ENCODE measurements at regions not wholly inside any gene's neighbourhood (a gene's known extent, or its start where the extent isn't known, plus 50 kb on each side); places are given as distances from the start of the nearest gene placed in this dataset.
A peak's percentile ranks its signal among the peaks of the same experiment; 100 is the strongest.

DNA sequence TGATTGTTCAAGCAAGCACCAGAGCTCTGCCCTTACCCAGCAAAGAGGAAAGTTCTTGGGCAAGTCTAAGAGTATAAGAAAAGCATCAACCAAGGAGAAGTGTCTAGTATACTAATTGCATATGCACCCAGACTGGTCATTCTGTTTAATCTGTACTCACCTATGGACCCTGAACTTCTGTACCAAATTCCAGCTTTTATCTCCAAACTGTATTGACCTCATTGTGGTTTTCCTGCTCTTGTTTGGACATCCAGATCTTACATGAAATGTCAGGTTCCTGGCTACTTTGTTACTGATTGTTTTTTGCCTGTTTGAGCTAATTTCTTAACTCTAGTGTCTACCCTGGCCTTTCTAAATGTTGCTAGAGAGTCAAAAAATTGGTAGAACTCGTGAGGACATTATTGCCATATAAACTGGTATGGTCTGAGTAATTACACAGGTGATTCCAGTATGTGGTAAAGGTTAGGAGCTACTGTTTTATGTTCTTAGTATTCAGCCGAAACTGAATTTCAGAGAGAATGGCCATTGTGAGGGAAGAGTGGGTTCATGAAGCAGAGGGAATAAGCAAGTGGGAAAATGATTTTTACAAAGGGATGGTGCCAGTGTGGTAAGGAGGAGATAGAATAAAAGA lies 146.3 kb downstream of the HNMT start:
- Histone ChIP-seq H2AFZ (ENCODE audit: low read depth, low read length) (no peak overlapping the region), H3K23ac (ENCODE audit: low read length in 2 of 2) (no peak overlapping the region), H3K27me3 (ENCODE audit: control insufficient read depth in 1 of 2, insufficient read depth in 1 of 2, low read length in 2 of 2) (no peaks in the 10 kb centered on the region), H3K79me1 (replicated peaks; ENCODE audit: low read length, poor library complexity, severe bottlenecking) (no peaks in the 10 kb centered on the region), H2BK15ac (ENCODE audit: low read depth, poor library complexity, severe bottlenecking) (no peak overlapping the region), H3K4me3 (ENCODE audit: insufficient read depth in 1 of 2, low read depth in 1 of 2, low read length in 2 of 2) (no peak overlapping the region), H4K91ac (ENCODE audit: low read length) (no peak overlapping the region), H2BK5ac (ENCODE audit: low read depth, low read length, poor library complexity, severe bottlenecking) (no peak overlapping the region), H2BK120ac (ENCODE audit: low read depth, low read length) (no peak overlapping the region), H3K18ac (ENCODE audit: low read depth in 1 of 2, low read length in 2 of 2) (no peak overlapping the region), H3K4me1 (ENCODE audit: control insufficient read depth, insufficient read depth, low read depth, low read length) (no peaks in the 10 kb centered on the region), H3K9me3 (ENCODE audit: control insufficient read depth, low read length) (peaks cover 10% of the 10 kb centered on the region), H3K9ac (ENCODE audit: low read length) (no peak overlapping the region), H2AK5ac (ENCODE audit: low read length, severe bottlenecking) (no peak overlapping the region), H2BK12ac (ENCODE audit: low read length in 2 of 2) (no peak overlapping the region), H3K27ac (ENCODE audit: low read length, poor library complexity, severe bottlenecking) (no peak overlapping the region), H3K14ac (ENCODE audit: low read length in 2 of 2) (no peak overlapping the region), H3K36me3 (ENCODE audit: control insufficient read depth in 1 of 2, insufficient read depth in 2 of 2, low read depth in 1 of 2, low read length in 2 of 2) (no peaks in the 10 kb centered on the region), H4K8ac (ENCODE audit: low read length) (no peak overlapping the region), H3K4ac (ENCODE audit: low read depth in 1 of 2, low read length in 2 of 2) (no peak overlapping the region), H3K4me2 (ENCODE audit: low read length, poor library complexity, severe bottlenecking) (no peak overlapping the region)
- 78% methylated on average over 2 of the region's 2 CpGs for WGBS
- no peak for DNase-seq

DNA sequence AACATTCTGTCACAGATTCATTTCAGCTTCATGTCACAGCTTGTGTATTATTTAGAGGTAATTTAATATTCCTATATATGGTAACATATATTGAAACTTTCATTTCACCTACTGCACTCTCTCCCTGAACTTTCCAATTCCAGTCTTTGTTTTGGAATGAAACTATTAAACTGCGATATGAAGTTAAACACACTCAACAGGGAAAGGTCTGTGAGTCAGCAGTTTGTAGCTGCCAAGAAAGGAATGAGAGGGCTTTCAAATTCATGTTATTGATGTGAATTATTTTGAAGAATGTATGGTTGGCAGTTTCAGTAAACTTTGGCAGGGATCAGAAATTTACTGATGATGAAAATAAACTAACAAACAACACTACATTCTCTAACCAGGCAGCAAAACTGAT lies 148.3 kb downstream of the HNMT start:
- 88% methylated on average over 1 of the region's 1 CpG for WGBS
- H3K9ac ChIP-seq (ENCODE audit: low read length): no peak overlapping the region
- H2BK5ac ChIP-seq (ENCODE audit: low read depth, low read length, poor library complexity, severe bottlenecking): no peak overlapping the region

DNA sequence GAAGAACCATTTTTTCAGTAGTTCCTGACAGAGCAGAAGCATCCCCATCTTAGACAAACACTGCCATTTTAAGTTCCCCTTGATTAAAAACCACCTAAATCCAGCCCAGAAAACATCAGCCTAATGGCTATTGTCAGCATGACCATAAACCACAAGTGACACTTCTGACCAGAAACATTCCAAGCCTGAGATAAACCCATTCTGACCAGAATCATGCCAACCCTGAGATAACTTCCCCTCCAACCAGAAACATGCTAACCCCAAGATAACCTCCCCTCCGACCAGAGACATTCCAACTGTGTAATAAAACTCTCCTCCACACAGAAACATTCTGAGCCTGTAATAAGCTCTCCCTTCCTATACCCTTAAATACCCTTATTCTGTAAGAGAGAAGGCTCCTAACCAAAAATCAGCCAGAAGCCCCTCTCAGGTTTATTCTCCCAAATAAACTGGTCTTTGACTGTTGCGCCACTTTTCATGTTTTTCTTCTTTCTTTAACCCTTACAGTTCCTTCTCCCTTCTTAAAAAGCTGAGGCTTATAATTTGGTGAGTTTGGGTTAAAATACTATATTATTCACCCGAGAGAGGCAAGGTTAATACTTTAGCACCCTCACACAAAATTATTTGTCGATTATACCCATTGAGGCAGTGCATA lies 149.7 kb downstream of the HNMT start:
- H3K9me3 ChIP-seq (ENCODE audit: control insufficient read depth, low read length): peaks cover 10% of the 10 kb centered on the region
- H2BK120ac ChIP-seq (ENCODE audit: low read depth, low read length): no peak overlapping the region
- peak overlapping the region in 1 of 2 experiments; percentile 39 for H2BK12ac ChIP-seq (ENCODE audit: low read length in 2 of 2)
- DNase-seq: peak; percentile 16
- H3K36me3 ChIP-seq (ENCODE audit: control insufficient read depth in 1 of 2, insufficient read depth in 2 of 2, low read depth in 1 of 2, low read length in 2 of 2): no peaks in the 10 kb centered on the region
- H3K23ac ChIP-seq (ENCODE audit: low read length in 2 of 2): no peak overlapping the region
- no peaks in the 10 kb centered on the region for H3K27me3 ChIP-seq (ENCODE audit: control insufficient read depth in 1 of 2, insufficient read depth in 1 of 2, low read length in 2 of 2)
- peak overlapping the region in 1 of 2 experiments; percentile 75 for H3K18ac ChIP-seq (ENCODE audit: low read depth in 1 of 2, low read length in 2 of 2)
- WGBS: 67% methylated on average over 3 of the region's 4 CpGs
- no peak overlapping the region for H3K4me2 ChIP-seq (ENCODE audit: low read length, poor library complexity, severe bottlenecking)
- no peaks in the 10 kb centered on the region for H3K79me1 ChIP-seq (replicated peaks; ENCODE audit: low read length, poor library complexity, severe bottlenecking)
- no peak overlapping the region for H3K4me3 ChIP-seq (ENCODE audit: insufficient read depth in 1 of 2, low read depth in 1 of 2, low read length in 2 of 2)
- H3K4me1 ChIP-seq (ENCODE audit: control insufficient read depth, insufficient read depth, low read depth, low read length): no peaks in the 10 kb centered on the region
- no peak overlapping the region for H4K8ac ChIP-seq (ENCODE audit: low read length)
- H3K14ac ChIP-seq (ENCODE audit: low read length in 2 of 2): no peak overlapping the region
- H2AK5ac ChIP-seq (ENCODE audit: low read length, severe bottlenecking): no peak overlapping the region
- no peak overlapping the region for H4K91ac ChIP-seq (ENCODE audit: low read length)
- H3K27ac ChIP-seq (ENCODE audit: low read length, poor library complexity, severe bottlenecking): no peak overlapping the region
- no peak overlapping the region for H2AFZ ChIP-seq (ENCODE audit: low read depth, low read length)
- H3K9ac ChIP-seq (ENCODE audit: low read length): no peak overlapping the region
- no peak overlapping the region for H2BK5ac ChIP-seq (ENCODE audit: low read depth, low read length, poor library complexity, severe bottlenecking)
- no peak overlapping the region for H2BK15ac ChIP-seq (ENCODE audit: low read depth, poor library complexity, severe bottlenecking)
- no peak overlapping the region for H3K4ac ChIP-seq (ENCODE audit: low read depth in 1 of 2, low read length in 2 of 2)

More for the DNA sequence above, 148.3 kb downstream of the HNMT start:
- Histone ChIP-seq H3K36me3 (ENCODE audit: control insufficient read depth in 1 of 2, insufficient read depth in 2 of 2, low read depth in 1 of 2, low read length in 2 of 2) (no peaks in the 10 kb centered on the region), H3K9me3 (ENCODE audit: control insufficient read depth, low read length) (peaks cover 10% of the 10 kb centered on the region), H4K8ac (ENCODE audit: low read length) (no peak overlapping the region), H3K27me3 (ENCODE audit: control insufficient read depth in 1 of 2, insufficient read depth in 1 of 2, low read length in 2 of 2) (no peaks in the 10 kb centered on the region), H3K4me3 (ENCODE audit: insufficient read depth in 1 of 2, low read depth in 1 of 2, low read length in 2 of 2) (no peak overlapping the region), H3K4ac (ENCODE audit: low read depth in 1 of 2, low read length in 2 of 2) (no peak overlapping the region), H3K27ac (ENCODE audit: low read length, poor library complexity, severe bottlenecking) (no peak overlapping the region), H3K18ac (ENCODE audit: low read depth in 1 of 2, low read length in 2 of 2) (no peak overlapping the region), H2BK120ac (ENCODE audit: low read depth, low read length) (no peak overlapping the region), H2AK5ac (ENCODE audit: low read length, severe bottlenecking) (no peak overlapping the region), H3K79me1 (replicated peaks; ENCODE audit: low read length, poor library complexity, severe bottlenecking) (no peaks in the 10 kb centered on the region), H3K14ac (ENCODE audit: low read length in 2 of 2) (no peak overlapping the region), H2AFZ (ENCODE audit: low read depth, low read length) (no peak overlapping the region), H3K4me2 (ENCODE audit: low read length, poor library complexity, severe bottlenecking) (no peak overlapping the region), H3K4me1 (ENCODE audit: control insufficient read depth, insufficient read depth, low read depth, low read length) (no peaks in the 10 kb centered on the region), H3K23ac (ENCODE audit: low read length in 2 of 2) (no peak overlapping the region), H2BK15ac (ENCODE audit: low read depth, poor library complexity, severe bottlenecking) (no peak overlapping the region), H2BK12ac (ENCODE audit: low read length in 2 of 2) (no peak overlapping the region), H4K91ac (ENCODE audit: low read length) (no peak overlapping the region)
- no peak for DNase-seq

DNA sequence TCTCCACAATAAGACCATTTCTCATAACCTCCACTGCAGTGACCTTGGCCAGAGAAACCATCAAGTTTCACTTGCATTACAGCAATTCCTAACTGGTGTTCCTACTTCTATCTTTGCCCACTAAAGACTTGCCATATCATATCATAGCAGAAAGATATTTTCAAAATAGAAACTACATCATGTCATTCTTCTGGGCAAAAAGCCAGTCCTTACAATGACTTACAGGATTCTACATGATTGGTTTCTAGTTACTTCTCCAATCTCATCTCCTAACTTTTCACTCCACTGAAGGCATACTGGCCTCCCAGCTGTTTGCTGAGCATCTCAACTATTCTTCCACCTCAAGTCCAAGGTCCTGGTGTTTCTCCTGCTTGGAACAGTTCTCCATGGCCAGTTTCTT lies 151.4 kb downstream of the HNMT start:
- no peak overlapping the region for H3K27ac ChIP-seq (ENCODE audit: low read length, poor library complexity, severe bottlenecking)
- no peaks in the 10 kb centered on the region for H3K27me3 ChIP-seq (ENCODE audit: control insufficient read depth in 1 of 2, insufficient read depth in 1 of 2, low read length in 2 of 2)
- no peak overlapping the region for H2BK5ac ChIP-seq (ENCODE audit: low read depth, low read length, poor library complexity, severe bottlenecking)
- H3K36me3 ChIP-seq (ENCODE audit: control insufficient read depth in 1 of 2, insufficient read depth in 2 of 2, low read depth in 1 of 2, low read length in 2 of 2): no peaks in the 10 kb centered on the region
- H3K4me2 ChIP-seq (ENCODE audit: low read length, poor library complexity, severe bottlenecking): no peak overlapping the region
- no peak overlapping the region for H3K14ac ChIP-seq (ENCODE audit: low read length in 2 of 2)
- H3K9me3 ChIP-seq (ENCODE audit: control insufficient read depth, low read length): peaks cover 10% of the 10 kb centered on the region
- H3K4me1 ChIP-seq (ENCODE audit: control insufficient read depth, insufficient read depth, low read depth, low read length): no peaks in the 10 kb centered on the region
- H4K91ac ChIP-seq (ENCODE audit: low read length): no peak overlapping the region
- H3K4me3 ChIP-seq (ENCODE audit: insufficient read depth in 1 of 2, low read depth in 1 of 2, low read length in 2 of 2): no peak overlapping the region
- no peak overlapping the region for H2BK15ac ChIP-seq (ENCODE audit: low read depth, poor library complexity, severe bottlenecking)
- no peak for DNase-seq
- no peak overlapping the region for H3K23ac ChIP-seq (ENCODE audit: low read length in 2 of 2)
- no peak overlapping the region for H4K8ac ChIP-seq (ENCODE audit: low read length)
- H3K9ac ChIP-seq (ENCODE audit: low read length): no peak overlapping the region
- no peak overlapping the region for H2BK120ac ChIP-seq (ENCODE audit: low read depth, low read length)
- H3K79me1 ChIP-seq (replicated peaks; ENCODE audit: low read length, poor library complexity, severe bottlenecking): no peaks in the 10 kb centered on the region
- H2AK5ac ChIP-seq (ENCODE audit: low read length, severe bottlenecking): no peak overlapping the region
- H2BK12ac ChIP-seq (ENCODE audit: low read length in 2 of 2): no peak overlapping the region
- no peak overlapping the region for H2AFZ ChIP-seq (ENCODE audit: low read depth, low read length)
- H3K4ac ChIP-seq (ENCODE audit: low read depth in 1 of 2, low read length in 2 of 2): no peak overlapping the region
- H3K18ac ChIP-seq (ENCODE audit: low read depth in 1 of 2, low read length in 2 of 2): no peak overlapping the region

Data from mesenchymal stem cell (in vitro differentiated cells and primary cell).